ENCODE measurements at regions not wholly inside any gene's neighbourhood (a gene's known extent, or its start where the extent isn't known, plus 50 kb on each side); places are given as distances from the start of the nearest gene placed in this dataset.

DNA sequence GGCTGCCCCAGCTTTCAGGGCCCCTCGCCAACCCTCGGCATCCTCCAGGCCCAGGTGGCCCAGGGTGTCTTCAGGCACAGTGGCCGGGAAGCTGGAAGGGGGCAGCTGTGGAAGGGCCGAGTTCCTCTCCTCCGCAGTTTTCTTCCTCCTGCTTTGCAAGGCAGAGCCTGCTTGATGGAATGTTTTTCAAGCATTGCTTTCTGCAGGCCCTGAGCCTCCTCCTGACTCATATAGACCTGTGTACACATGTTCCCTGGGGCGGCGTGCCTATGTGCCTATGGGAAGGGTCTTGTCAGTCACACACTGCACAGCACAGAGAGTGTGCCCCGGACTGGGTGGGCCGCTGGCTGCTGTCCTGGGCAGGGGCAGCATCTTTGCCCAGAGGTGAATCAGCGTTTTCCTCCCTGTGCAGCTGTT lies 107.5 kb downstream of the ERMARD start:
- TF ChIP-seq, protein P1, sequence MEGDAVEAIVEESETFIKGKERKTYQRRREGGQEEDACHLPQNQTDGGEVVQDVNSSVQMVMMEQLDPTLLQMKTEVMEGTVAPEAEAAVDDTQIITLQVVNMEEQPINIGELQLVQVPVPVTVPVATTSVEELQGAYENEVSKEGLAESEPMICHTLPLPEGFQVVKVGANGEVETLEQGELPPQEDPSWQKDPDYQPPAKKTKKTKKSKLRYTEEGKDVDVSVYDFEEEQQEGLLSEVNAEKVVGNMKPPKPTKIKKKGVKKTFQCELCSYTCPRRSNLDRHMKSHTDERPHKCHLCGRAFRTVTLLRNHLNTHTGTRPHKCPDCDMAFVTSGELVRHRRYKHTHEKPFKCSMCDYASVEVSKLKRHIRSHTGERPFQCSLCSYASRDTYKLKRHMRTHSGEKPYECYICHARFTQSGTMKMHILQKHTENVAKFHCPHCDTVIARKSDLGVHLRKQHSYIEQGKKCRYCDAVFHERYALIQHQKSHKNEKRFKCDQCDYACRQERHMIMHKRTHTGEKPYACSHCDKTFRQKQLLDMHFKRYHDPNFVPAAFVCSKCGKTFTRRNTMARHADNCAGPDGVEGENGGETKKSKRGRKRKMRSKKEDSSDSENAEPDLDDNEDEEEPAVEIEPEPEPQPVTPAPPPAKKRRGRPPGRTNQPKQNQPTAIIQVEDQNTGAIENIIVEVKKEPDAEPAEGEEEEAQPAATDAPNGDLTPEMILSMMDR (IDR thresholded peaks at IDR 0.05), result no peak
- TF ChIP-seq POLR2A (IDR thresholded peaks at IDR 0.05), result no peak
